H9 (cell line): ENCODE measurements at regions not wholly inside any gene's neighbourhood (a gene's known extent, or its start where the extent isn't known, plus 50 kb on each side); places are given as distances from the start of the nearest gene placed in this dataset.

Experiments
- DNase-seq: peaks from one replicate; pipeline ENCODE4 v3.0.0-alpha.2; 2017
- H2AFZ ChIP-seq: one replicate; pipeline ENCODE4 v1.6.1; 2013; ENCODE audit warnings: mild to moderate bottlenecking, low read length, control low read depth, moderate library complexity
- H2AK5ac ChIP-seq: 2 replicates; pipeline ENCODE4 v1.6.1; 2013; ENCODE audit warnings: low read length, control low read depth, mixed read lengths; ENCODE audit not compliant: insufficient read length
- H2BK120ac ChIP-seq: one replicate; pipeline ENCODE4 v1.6.1; 2013; ENCODE audit warnings: low read depth, mild to moderate bottlenecking, low read length, control low read depth, inconsistent platforms; ENCODE audit not compliant: poor library complexity, severe bottlenecking
- H2BK12ac ChIP-seq: 2 replicates; pipeline ENCODE4 v1.6.1; 2013; ENCODE audit warnings: low read length, control low read depth, mixed read lengths, low read depth; ENCODE audit not compliant: insufficient read length
- H2BK15ac ChIP-seq: 2 replicates; pipeline ENCODE4 v1.6.1; 2013; ENCODE audit warnings: low read depth, low read length, control low read depth
- H2BK20ac ChIP-seq: one replicate; pipeline ENCODE4 v1.6.1; 2013; ENCODE audit warnings: low read depth, mild to moderate bottlenecking, low read length, control low read depth, inconsistent platforms; ENCODE audit not compliant: poor library complexity, severe bottlenecking
- H2BK5ac ChIP-seq: 2 replicates; pipeline ENCODE4 v1.6.1; 2013; ENCODE audit warnings: low read length, control low read depth, mixed read lengths; ENCODE audit not compliant: insufficient read length
- H3K14ac ChIP-seq: 2 replicates; pipeline ENCODE4 v1.6.1; 2013; ENCODE audit warnings: low read length, control low read depth; ENCODE audit not compliant: insufficient read depth
- H3K18ac ChIP-seq: 2 replicates; pipeline ENCODE4 v1.6.1; 2013; ENCODE audit warnings: low read depth, mild to moderate bottlenecking, mixed read lengths, low read length, control low read depth; ENCODE audit not compliant: insufficient read length
- H3K23ac ChIP-seq: 2 replicates; pipeline ENCODE4 v1.6.1; 2013; ENCODE audit warnings: low read length, control low read depth, mixed read lengths, low read depth; ENCODE audit not compliant: insufficient read length
- H3K23me2 ChIP-seq: 2 replicates; pipeline ENCODE4 v1.6.1; 2013; ENCODE audit warnings: low read depth, mild to moderate bottlenecking, mixed read lengths, low read length, control low read depth; ENCODE audit not compliant: insufficient read length, poor library complexity, severe bottlenecking
- H3K27ac ChIP-seq: 2 replicates; pipeline ENCODE4 v1.5.1; 2013; ENCODE audit warnings: low read length, control low read depth, mixed read lengths, low read depth; ENCODE audit not compliant: insufficient read length
- H3K27me3 ChIP-seq: 2 replicates; pipeline ENCODE4 v1.6.1; 2013; ENCODE audit warnings: low read length, control low read depth, inconsistent platforms; ENCODE audit not compliant: insufficient read depth
- H3K4ac ChIP-seq: 2 replicates; pipeline ENCODE4 v1.6.1; 2013; ENCODE audit warnings: low read depth, mild to moderate bottlenecking, control low read depth, inconsistent platforms, low read length, moderate library complexity
- H3K4me1 ChIP-seq: 2 replicates; pipeline ENCODE4 v1.6.1; 2013; ENCODE audit warnings: low read length, control low read depth, inconsistent platforms; ENCODE audit not compliant: insufficient read depth
- H3K4me2 ChIP-seq: 2 replicates; pipeline ENCODE4 v1.6.1; 2013; ENCODE audit warnings: low read length, control low read depth, mixed read lengths; ENCODE audit not compliant: insufficient read length, insufficient read depth
- H3K56ac ChIP-seq: 2 replicates; pipeline ENCODE4 v1.6.1; 2013; ENCODE audit warnings: low read depth, mild to moderate bottlenecking, mixed read lengths, low read length, control low read depth; ENCODE audit not compliant: insufficient read length
- H3K79me1 ChIP-seq: 2 replicates; pipeline ENCODE4 v1.6.1; 2013; ENCODE audit warnings: low read depth, mild to moderate bottlenecking, moderate library complexity, low read length, control low read depth, inconsistent platforms; ENCODE audit not compliant: insufficient read depth, poor library complexity, severe bottlenecking
- H3K79me2 ChIP-seq: 2 replicates; pipeline ENCODE4 v1.6.1; 2013; ENCODE audit warnings: low read length, control low read depth, inconsistent platforms; ENCODE audit not compliant: insufficient read depth
- H3K9ac ChIP-seq: 2 replicates; pipeline ENCODE4 v1.6.1; 2013; ENCODE audit warnings: low read length, control low read depth, mixed read lengths; ENCODE audit not compliant: insufficient read length; ENCODE audit errors: extremely low read depth
- H3K9me3 ChIP-seq: one replicate; pipeline ENCODE4 v1.6.1; 2013; ENCODE audit warnings: low read depth, low read length, inconsistent platforms; ENCODE audit not compliant: control insufficient read depth
- H3T11ph ChIP-seq: one replicate; pipeline ENCODE4 v1.6.1; 2013; ENCODE audit warnings: mild to moderate bottlenecking, low read length, control low read depth, inconsistent platforms
- H4K20me1 ChIP-seq: one replicate; pipeline ENCODE4 v1.6.1; 2013; ENCODE audit not compliant: control insufficient read depth, insufficient read length, insufficient read depth
- H4K5ac ChIP-seq: 2 replicates; pipeline ENCODE4 v1.6.1; 2013; ENCODE audit warnings: low read depth, mild to moderate bottlenecking, mixed read lengths, low read length, control low read depth; ENCODE audit not compliant: insufficient read length
- H4K8ac ChIP-seq: replicated peaks from 2 replicates; pipeline ENCODE4 v1.6.1; 2013; ENCODE audit warnings: low read length, control low read depth, mixed read lengths, low read depth; ENCODE audit not compliant: insufficient read length
- H4K91ac ChIP-seq: 2 replicates; pipeline ENCODE4 v1.6.1; 2013; ENCODE audit warnings: low read depth, mild to moderate bottlenecking, moderate library complexity, mixed read lengths, low read length, control low read depth; ENCODE audit not compliant: insufficient read length
- H3K27ac Mint-ChIP-seq, 3 experiments: 2 replicates in 2 of 3; 3 replicates in 1 of 3; pipeline ENCODE4 v1.8.0; 2020 to 2021; ENCODE audit warnings: mixed read lengths in 3 of 3, mild to moderate bottlenecking in 1 of 3, moderate library complexity in 1 of 3
- H3K27me3 Mint-ChIP-seq: 2 replicates; pipeline ENCODE4 v1.8.0; 2021; ENCODE audit warnings: low read depth, mild to moderate bottlenecking, moderate library complexity, mixed read lengths
- H3K36me3 Mint-ChIP-seq, 3 experiments: 2 replicates in 2 of 3; 3 replicates in 1 of 3; pipeline ENCODE4 v1.8.0; 2020 to 2021; ENCODE audit warnings: low read depth in 3 of 3, mixed read lengths in 3 of 3; ENCODE audit not compliant: insufficient read depth in 1 of 3
- H3K4me1 Mint-ChIP-seq, 2 experiments: 2 replicates each; pipeline ENCODE4 v1.8.0; 2020; ENCODE audit warnings: mixed read lengths in 2 of 2
- H3K4me3 Mint-ChIP-seq, 2 experiments: 2 replicates in 1 of 2; 3 replicates in 1 of 2; pipeline ENCODE4 v1.8.0; 2020 to 2021; ENCODE audit warnings: mild to moderate bottlenecking in 2 of 2, mixed read lengths in 2 of 2, moderate library complexity in 1 of 2
- H3K9me3 Mint-ChIP-seq, 2 experiments: 2 replicates in 1 of 2; 3 replicates in 1 of 2; pipeline ENCODE4 v1.8.0; 2020; ENCODE audit warnings: mild to moderate bottlenecking in 2 of 2, mixed read lengths in 2 of 2, moderate library complexity in 1 of 2
- CTCF ChIP-seq: fragments of 200-600 bp; sonication (generic); conservative IDR thresholded peaks from 3 replicates; pipeline ENCODE4 v1.8.0; 2021; ENCODE audit warnings: antibody characterized with exemption, mild to moderate bottlenecking
- WGBS: extraction: QIAGEN DNeasy Blood & Tissue Kit; methylation state at CpG from one replicate; pipeline ENCODE4 v1.1.7; 2013; ENCODE audit warnings: missing lambda C conversion rate, low lambda C conversion rate, mixed read lengths; ENCODE audit not compliant: insufficient read length; ENCODE audit errors: extremely low coverage; 5-methylcytosine and 5-hydroxymethylcytosine counted together

GRCh38 chr17:54745862-54746261 is 154.8 kb upstream of the TOM1L1 start:
- no peak overlapping the region for H3K14ac ChIP-seq
- no peaks in the 10 kb centered on the region for H3K27me3 ChIP-seq
- WGBS: no CpG with 5 or more reads among the region's 5 CpGs
- no peak for TF ChIP-seq CTCF
- no peak overlapping the region for H3K27ac ChIP-seq
- H3K4ac ChIP-seq: no peak overlapping the region
- H3K4me1 Mint-ChIP-seq: peaks cover 9 to 12% of the 10 kb centered on the region in 2 experiments
- H3K23ac ChIP-seq: no peak overlapping the region
- H3K36me3 Mint-ChIP-seq: peaks cover 18 to 44% (median 20%) of the 10 kb centered on the region in 3 experiments
- H3K27me3 Mint-ChIP-seq: no peaks in the 10 kb centered on the region; the same call in none of the 2 replicates
- no peak overlapping the region for H3K27ac Mint-ChIP-seq
- no peak overlapping the region for H2BK5ac ChIP-seq
- H3T11ph ChIP-seq: no peak overlapping the region
- H3K79me2 ChIP-seq: no peaks in the 10 kb centered on the region
- no peaks in the 10 kb centered on the region for H3K4me1 ChIP-seq
- no peaks in the 10 kb centered on the region for H3K23me2 ChIP-seq
- H4K20me1 ChIP-seq: no peaks in the 10 kb centered on the region
- no peaks in the 10 kb centered on the region for H3K79me1 ChIP-seq
- no peak overlapping the region for H4K5ac ChIP-seq
- H2BK120ac ChIP-seq: no peak overlapping the region
- H4K91ac ChIP-seq: no peak overlapping the region
- DNase-seq: no peak
- no peaks in the 10 kb centered on the region for H3K9me3 ChIP-seq
- H3K9ac ChIP-seq: no peak overlapping the region
- H3K56ac ChIP-seq: no peak overlapping the region
- no peak overlapping the region for H4K8ac ChIP-seq
- no peak overlapping the region for H2BK12ac ChIP-seq
- H2BK15ac ChIP-seq: no peak overlapping the region
- H2BK20ac ChIP-seq: no peak overlapping the region
- no peak overlapping the region for H3K4me3 Mint-ChIP-seq
- peaks cover 39 to 41% of the 10 kb centered on the region in 2 experiments for H3K9me3 Mint-ChIP-seq
- no peak overlapping the region for H2AFZ ChIP-seq
- H2AK5ac ChIP-seq: no peak overlapping the region
- H3K18ac ChIP-seq: no peak overlapping the region
- H3K4me2 ChIP-seq: no peak overlapping the region
